Colonic mucosa (tissue), 4 donors: ENCODE measurements at regions not wholly inside any gene's neighbourhood (a gene's known extent, or its start where the extent isn't known, plus 50 kb on each side); places are given as distances from the start of the nearest gene placed in this dataset.

Source experiments
- DNase-seq: peaks from one replicate; pipeline ENCODE4 v3.0.0-alpha.2; 2020
- H3K27ac ChIP-seq: fragments of 200-600 bp; one replicate; pipeline ENCODE4 v1.8.0; 2021
- H3K27me3 ChIP-seq: fragments of 200-600 bp; one replicate; pipeline ENCODE4 v1.8.0; 2021
- H3K36me3 ChIP-seq: fragments of 200-600 bp; one replicate; pipeline ENCODE4 v1.8.0; 2021
- H3K4me1 ChIP-seq: fragments of 200-600 bp; one replicate; pipeline ENCODE4 v1.8.0; 2021; ENCODE audit warnings: mild to moderate bottlenecking
- H3K4me3 ChIP-seq: fragments of 200-600 bp; one replicate; pipeline ENCODE4 v1.8.0; 2021
- H3K9ac ChIP-seq, 2 donors: one replicate each; pipeline ENCODE4 v1.7.0; 2013; ENCODE audit warnings: control low read depth in 2 of 2, low read depth in 2 of 2, low read length in 2 of 2
- H3K9me3 ChIP-seq: fragments of 200-600 bp; one replicate; pipeline ENCODE4 v1.8.0; 2021
- intact Hi-C: fragments of 100-400 bp; cut with DNase I; formaldehyde crosslinking; loops from one replicate; pipeline ENCODE4 v1.14.1; 2022
- TF ChIP-seq, protein P1 (sequence below): fragments of 200-600 bp; IDR thresholded peaks from one replicate; pipeline ENCODE4 v1.8.0; 2022; ENCODE audit warnings: antibody characterized with exemption, mild to moderate bottlenecking
- donor health status: healthy.
- donor health status: DM: no; HTN: no; CAD: no.
- donor health status: DM: no; HTN: no; CAD: no.

DNA sequence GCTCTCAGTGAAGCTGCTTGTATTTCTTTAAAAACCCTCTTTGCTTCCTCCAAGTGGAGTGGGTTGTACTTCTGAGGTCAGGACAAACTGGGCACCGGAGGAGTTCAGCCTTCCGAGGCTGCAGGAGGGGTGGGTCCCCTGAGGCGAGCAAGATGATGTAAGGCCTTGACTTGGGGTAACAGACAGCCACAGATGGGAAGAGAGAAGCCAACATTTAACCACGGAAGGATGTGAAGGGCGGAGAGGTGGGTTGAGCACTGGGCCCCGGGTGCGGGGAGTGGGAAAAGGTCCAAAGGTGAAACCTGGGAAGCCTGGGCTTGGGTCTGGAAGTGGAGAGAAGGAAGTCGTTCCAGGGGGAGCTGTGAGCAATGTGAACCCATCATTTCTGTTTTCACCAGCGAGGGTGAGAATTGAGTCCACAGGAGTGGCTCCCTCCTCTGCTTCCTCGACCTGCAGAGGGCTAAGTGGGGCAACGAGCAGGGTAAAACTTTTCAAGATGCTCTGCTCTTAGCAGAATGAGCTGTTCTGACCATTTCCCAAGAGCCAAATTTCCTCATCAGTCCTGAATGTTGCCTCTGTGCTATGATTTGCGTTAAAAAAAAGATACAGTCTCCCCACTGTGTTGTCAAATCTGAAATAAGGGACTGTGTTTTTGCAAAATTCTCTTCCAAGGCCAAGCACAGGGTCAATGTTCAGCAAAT is 137.7 kb upstream of the CRHR1 start:
- H3K9me3 ChIP-seq, result no peaks in the 10 kb centered on the region
- no peak overlapping the region for H3K4me3 ChIP-seq
- H3K27ac ChIP-seq, result no peak overlapping the region
- no peak overlapping the region for H3K9ac ChIP-seq
- TF ChIP-seq, protein P1, sequence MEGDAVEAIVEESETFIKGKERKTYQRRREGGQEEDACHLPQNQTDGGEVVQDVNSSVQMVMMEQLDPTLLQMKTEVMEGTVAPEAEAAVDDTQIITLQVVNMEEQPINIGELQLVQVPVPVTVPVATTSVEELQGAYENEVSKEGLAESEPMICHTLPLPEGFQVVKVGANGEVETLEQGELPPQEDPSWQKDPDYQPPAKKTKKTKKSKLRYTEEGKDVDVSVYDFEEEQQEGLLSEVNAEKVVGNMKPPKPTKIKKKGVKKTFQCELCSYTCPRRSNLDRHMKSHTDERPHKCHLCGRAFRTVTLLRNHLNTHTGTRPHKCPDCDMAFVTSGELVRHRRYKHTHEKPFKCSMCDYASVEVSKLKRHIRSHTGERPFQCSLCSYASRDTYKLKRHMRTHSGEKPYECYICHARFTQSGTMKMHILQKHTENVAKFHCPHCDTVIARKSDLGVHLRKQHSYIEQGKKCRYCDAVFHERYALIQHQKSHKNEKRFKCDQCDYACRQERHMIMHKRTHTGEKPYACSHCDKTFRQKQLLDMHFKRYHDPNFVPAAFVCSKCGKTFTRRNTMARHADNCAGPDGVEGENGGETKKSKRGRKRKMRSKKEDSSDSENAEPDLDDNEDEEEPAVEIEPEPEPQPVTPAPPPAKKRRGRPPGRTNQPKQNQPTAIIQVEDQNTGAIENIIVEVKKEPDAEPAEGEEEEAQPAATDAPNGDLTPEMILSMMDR, result no peak
- intact Hi-C loops, result no loop called here
- no peaks in the 10 kb centered on the region for H3K4me1 ChIP-seq
- no peaks in the 10 kb centered on the region for H3K27me3 ChIP-seq
- no peaks in the 10 kb centered on the region for H3K36me3 ChIP-seq
- DNase-seq, result no peak

DNA sequence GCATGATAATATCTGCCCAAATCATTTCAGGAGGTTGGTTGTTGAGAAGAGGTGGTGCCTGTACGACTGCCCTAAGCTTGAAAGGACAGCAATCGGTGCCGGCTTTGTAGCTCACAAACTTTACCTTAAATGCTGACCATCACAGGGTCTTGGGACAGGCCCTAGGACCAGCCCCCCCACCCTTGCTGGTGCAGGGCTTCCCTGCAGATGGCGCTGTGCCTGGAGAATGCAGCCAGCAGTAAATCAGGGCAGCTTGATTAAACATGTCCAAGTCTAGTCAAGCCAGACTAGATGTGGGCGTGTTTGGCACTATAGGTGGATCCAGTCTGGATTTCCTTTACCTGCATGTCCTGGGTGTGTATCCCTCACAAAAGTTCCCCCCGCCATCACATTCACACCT is 135.5 kb upstream of the CRHR1 start:
- no peak for DNase-seq

DNA sequence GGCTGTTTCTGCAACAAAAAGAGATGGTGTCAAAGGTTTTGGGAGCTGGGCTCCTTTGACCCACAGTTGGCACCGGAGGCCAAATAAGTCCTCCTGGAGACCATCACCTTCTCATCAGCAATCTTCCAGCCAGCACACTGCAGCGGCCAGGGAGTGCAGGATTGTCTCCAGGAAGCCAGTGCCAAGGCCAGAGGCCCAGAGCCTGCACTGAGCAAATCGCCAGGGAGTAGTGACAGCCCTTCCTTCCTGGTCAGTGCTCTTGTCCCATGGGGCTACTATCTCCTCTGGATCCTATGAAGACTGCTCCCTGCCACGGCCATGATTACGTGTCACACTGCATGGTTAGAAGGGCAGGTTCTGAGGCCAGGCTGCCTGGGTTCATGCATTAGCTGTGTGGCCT is 134.3 kb upstream of the CRHR1 start:
- H3K36me3 ChIP-seq, result no peaks in the 10 kb centered on the region
- DNase-seq, result no peak
- H3K4me3 ChIP-seq, result no peak overlapping the region
- no peaks in the 10 kb centered on the region for H3K27me3 ChIP-seq
- TF ChIP-seq, protein P1, result no peak
- H3K27ac ChIP-seq, result no peak overlapping the region
- intact Hi-C loops, result no loop called here
- no peaks in the 10 kb centered on the region for H3K4me1 ChIP-seq
- no peak overlapping the region for H3K9ac ChIP-seq
- H3K9me3 ChIP-seq, result no peaks in the 10 kb centered on the region

More for the DNA sequence above, 135.5 kb upstream of the CRHR1 start:
- H3K27me3 ChIP-seq, result no peaks in the 10 kb centered on the region
- H3K27ac ChIP-seq, result no peak overlapping the region
- H3K4me1 ChIP-seq, result no peaks in the 10 kb centered on the region
- no peak overlapping the region for H3K4me3 ChIP-seq
- no peak overlapping the region for H3K9ac ChIP-seq
- H3K36me3 ChIP-seq, result no peaks in the 10 kb centered on the region
- TF ChIP-seq, protein P1, result no peak
- intact Hi-C loops, result no loop called here
- H3K9me3 ChIP-seq, result no peaks in the 10 kb centered on the region

DNA sequence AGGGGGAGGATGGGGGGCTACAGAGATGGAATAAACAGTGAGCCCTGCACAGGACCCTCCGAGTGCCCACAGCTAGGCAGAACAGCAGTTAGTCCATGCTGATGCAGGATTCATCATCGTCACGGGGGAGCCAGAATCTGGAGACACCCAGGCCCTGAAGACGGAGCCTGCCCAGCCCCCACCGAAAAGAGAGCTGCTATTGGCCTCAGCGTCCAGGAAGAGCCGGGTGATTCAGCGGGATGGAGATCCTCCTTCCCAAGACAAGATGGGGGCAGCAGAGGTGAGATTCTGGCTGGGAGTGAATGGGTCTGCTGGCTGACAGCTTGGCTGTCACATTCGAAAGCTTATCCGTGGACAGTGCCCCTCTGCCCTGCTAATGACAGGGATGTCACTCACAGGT is 133.6 kb upstream of the CRHR1 start:
- Histone ChIP-seq H3K9ac (no peak overlapping the region), H3K27me3 (no peaks in the 10 kb centered on the region), H3K27ac (no peak overlapping the region), H3K9me3 (no peaks in the 10 kb centered on the region), H3K4me3 (no peak overlapping the region), H3K4me1 (no peaks in the 10 kb centered on the region), H3K36me3 (no peaks in the 10 kb centered on the region)
- intact Hi-C loops, result no loop called here
- DNase-seq, result no peak
- TF ChIP-seq, protein P1, result no peak

DNA sequence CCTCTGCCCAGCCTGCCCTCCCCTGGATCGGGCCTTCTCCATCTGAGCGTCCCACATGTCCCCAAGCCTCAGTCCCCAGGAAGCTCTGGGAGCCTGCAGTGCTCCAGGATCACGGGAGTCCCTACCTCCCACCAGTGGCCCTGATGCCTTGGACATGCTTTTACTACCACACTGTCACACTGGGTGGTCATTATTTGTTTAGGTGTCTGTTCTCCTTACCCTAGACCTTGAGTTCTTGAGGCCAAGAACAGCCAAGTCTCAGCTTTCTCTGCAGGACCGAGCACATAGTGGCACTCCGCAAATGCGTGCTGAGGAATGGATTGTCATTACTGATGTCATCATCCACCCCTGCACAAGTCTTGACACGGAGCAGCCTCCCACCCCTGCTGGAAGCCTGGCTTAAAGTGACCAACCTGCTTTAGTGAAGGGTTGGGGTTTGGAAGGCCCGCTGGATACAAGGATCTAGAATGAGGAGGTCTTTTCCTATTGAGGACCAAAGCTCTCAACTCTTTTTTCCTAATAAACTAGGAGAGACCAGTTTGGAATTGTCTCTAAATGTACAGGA is 132.9 kb upstream of the CRHR1 start:
- no peaks in the 10 kb centered on the region for H3K9me3 ChIP-seq
- intact Hi-C loops, result no loop called here
- H3K27ac ChIP-seq, result no peak overlapping the region
- H3K4me1 ChIP-seq, result no peaks in the 10 kb centered on the region
- no peaks in the 10 kb centered on the region for H3K27me3 ChIP-seq
- no peak overlapping the region for H3K9ac ChIP-seq
- H3K36me3 ChIP-seq, result no peaks in the 10 kb centered on the region
- no peak overlapping the region for H3K4me3 ChIP-seq
- DNase-seq, result no peak
- TF ChIP-seq, protein P1, result no peak
